BE2C (cell line): ENCODE measurements at regions not wholly inside any gene's neighbourhood (a gene's known extent, or its start where the extent isn't known, plus 50 kb on each side); places are given as distances from the start of the nearest gene placed in this dataset.
"Not testable (repeated sequence)": the region's sequence is repeated elsewhere in the genome, so short reads cannot be mapped to it uniquely, and the experiment has no call there.

ENCODE experiments used
- DNase-seq: peaks from one replicate; pipeline ENCODE4 v3.0.0-alpha.2; 2020
- H3K27me3 ChIP-seq: fragments of 250-450 bp; sonication (Bioruptor Pico); 2 replicates; pipeline ENCODE4 v1.5.1; 2020; ENCODE audit warnings: mild to moderate bottlenecking
- H3K36me3 ChIP-seq: fragments of 250-450 bp; sonication (Bioruptor Pico); 2 replicates; pipeline ENCODE4 v1.5.1; 2020; ENCODE audit warnings: mild to moderate bottlenecking
- H3K4me1 ChIP-seq: fragments of 250-450 bp; sonication (Bioruptor Pico); 2 replicates; pipeline ENCODE4 v1.5.1; 2020
- H3K4me3 ChIP-seq: 2 replicates; pipeline ENCODE4 v1.5.1; 2011; ENCODE audit warnings: low read depth, low read length
- H3K9me3 ChIP-seq: fragments of 250-450 bp; sonication (Bioruptor Pico); 2 replicates; pipeline ENCODE4 v1.5.1; 2020
- CTCF ChIP-seq: IDR thresholded peaks from 2 replicates; pipeline ENCODE4 v1.5.1; 2012; ENCODE audit warnings: mild to moderate bottlenecking, low read depth, low read length

- TF ChIP-seq CTCF, result no peak
- no peak for DNase-seq
- H3K4me3 ChIP-seq, result no peak overlapping the region
- H3K4me1 ChIP-seq, result no peaks in the 10 kb centered on the region
- no peaks in the 10 kb centered on the region for H3K9me3 ChIP-seq
- no peaks in the 10 kb centered on the region for H3K36me3 ChIP-seq
- no peaks in the 10 kb centered on the region for H3K27me3 ChIP-seq
Observed at GRCh38 chr10:124150189-124150806, 56.9 kb upstream of the CHST15 start.

GRCh38 chr10:124149189-124150042, 56.0 kb upstream of the CHST15 start:
- no peaks in the 10 kb centered on the region for H3K36me3 ChIP-seq
- no peaks in the 10 kb centered on the region for H3K9me3 ChIP-seq
- H3K4me1 ChIP-seq, result no peaks in the 10 kb centered on the region
- no peak for DNase-seq
- no peak overlapping the region for H3K4me3 ChIP-seq
- TF ChIP-seq CTCF, result no peak
- no peaks in the 10 kb centered on the region for H3K27me3 ChIP-seq

GRCh38 chr10:124148509-124149188, 55.3 kb upstream of the CHST15 start:
- not testable (repeated sequence) for H3K4me1 ChIP-seq, H3K4me3 ChIP-seq, H3K9me3 ChIP-seq, H3K36me3 ChIP-seq, DNase-seq, H3K27me3 ChIP-seq

- DNase-seq, result no peak
- Histone ChIP-seq H3K36me3 (no peaks in the 10 kb centered on the region), H3K27me3 (no peaks in the 10 kb centered on the region), H3K4me1 (no peaks in the 10 kb centered on the region), H3K9me3 (no peaks in the 10 kb centered on the region), H3K4me3 (no peak overlapping the region)
- no peak for TF ChIP-seq CTCF
Observed at GRCh38 chr10:124146483-124146882, 53.1 kb upstream of the CHST15 start.

- Histone ChIP-seq H3K9me3 (no peaks in the 10 kb centered on the region), H3K36me3 (no peaks in the 10 kb centered on the region), H3K27me3 (no peaks in the 10 kb centered on the region), H3K4me3 (no peak overlapping the region), H3K4me1 (no peaks in the 10 kb centered on the region)
- no peak for DNase-seq
- TF ChIP-seq CTCF, result no peak
Observed at GRCh38 chr10:124145109-124145870, 51.9 kb upstream of the CHST15 start.

GRCh38 chr10:124144536-124144935, 51.1 kb upstream of the CHST15 start:
- H3K4me1 ChIP-seq, result no peaks in the 10 kb centered on the region
- TF ChIP-seq CTCF, result no peak
- no peak for DNase-seq
- no peaks in the 10 kb centered on the region for H3K9me3 ChIP-seq
- H3K36me3 ChIP-seq, result no peaks in the 10 kb centered on the region
- no peak overlapping the region for H3K4me3 ChIP-seq
- no peaks in the 10 kb centered on the region for H3K27me3 ChIP-seq
